NCI-H510A treated with DMSO at 0.1 percent for 48 hours (cell line): ENCODE measurements at regions not wholly inside any gene's neighbourhood (a gene's known extent, or its start where the extent isn't known, plus 50 kb on each side); places are given as distances from the start of the nearest gene placed in this dataset.
"Not testable (repeated sequence)": the region's sequence is repeated elsewhere in the genome, so short reads cannot be mapped to it uniquely, and the experiment has no call there.

Source experiments
- DNase-seq: peaks from one replicate; lab custom pipeline; 2025; lab: John Stamatoyannopoulos, UW

DNA sequence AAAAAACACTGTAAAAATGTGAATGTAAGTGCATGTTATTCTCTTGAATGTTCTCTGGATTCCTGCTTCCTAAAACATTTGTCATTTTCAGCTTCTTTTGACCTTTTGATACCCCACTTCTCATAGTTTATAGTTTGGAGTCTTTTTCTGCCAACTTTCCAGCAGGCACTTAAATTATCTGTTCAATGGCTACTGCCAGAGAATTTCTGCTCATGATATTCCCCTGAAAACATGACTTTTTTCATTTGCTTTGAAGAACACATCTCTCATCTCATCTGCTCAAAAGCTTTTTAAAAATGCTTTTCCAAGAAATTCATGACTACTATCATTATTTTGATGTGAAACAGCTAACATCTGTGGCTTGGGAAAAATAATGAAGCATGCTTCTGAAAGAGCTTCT lies 269.7 kb upstream of the PCDH7 start:
- no peak for DNase-seq

DNA sequence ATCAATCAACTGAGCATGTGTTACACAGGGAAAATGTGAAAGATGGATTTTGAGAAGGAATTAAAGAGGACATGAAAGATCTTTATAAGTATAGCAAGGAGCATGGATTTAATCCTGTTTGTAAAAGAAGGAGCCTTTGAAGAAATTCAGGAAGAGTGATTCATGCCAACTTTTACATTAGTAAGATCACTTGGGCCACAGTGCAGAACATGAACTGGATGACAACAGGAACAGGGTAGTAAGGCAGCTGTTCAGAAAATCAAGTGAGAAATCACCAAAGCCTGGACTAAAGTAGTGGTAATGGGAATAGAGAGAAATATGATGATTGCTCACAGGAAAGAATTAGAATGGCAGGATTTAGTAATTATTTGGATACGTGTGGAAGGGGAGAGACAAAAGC lies 265.7 kb upstream of the PCDH7 start:
- DNase-seq: no peak

DNA sequence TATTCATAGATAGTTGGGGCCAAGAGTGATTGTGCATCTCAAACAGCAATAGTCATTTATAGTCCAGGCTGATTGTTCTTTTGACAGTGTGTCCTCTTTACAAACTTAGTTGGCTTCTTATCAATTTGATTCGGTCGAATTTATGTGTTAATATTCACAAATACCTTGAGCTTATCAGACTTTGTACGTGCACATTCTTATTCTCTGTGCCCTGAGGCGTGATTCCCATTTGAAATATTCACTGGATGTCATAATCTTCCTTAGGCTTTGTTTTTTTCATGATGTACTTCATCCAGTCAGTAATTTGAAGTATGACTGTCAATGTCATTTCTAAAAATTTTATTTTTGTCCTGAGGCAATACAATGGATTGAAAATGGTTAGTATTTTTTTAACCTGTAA lies 263.5 kb upstream of the PCDH7 start:
- DNase-seq: no peak

DNA sequence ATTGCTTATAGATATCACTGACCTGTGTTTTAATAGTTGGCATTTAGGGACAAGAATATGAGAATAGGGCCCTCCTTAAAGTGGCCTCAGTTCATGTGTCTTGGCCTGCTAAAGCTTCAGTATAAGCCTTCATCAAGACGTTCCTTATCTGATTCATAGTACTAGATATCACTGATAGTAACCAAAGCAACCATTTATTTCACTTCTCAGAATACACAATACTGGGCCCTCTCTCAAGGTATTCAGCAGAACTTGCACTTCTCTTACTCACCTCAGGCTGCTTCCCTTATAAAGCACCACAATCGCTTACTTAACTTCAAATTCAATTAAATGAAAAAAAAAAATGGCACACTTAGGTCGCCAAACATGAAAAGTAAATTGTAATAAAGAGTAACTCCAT lies 259.4 kb upstream of the PCDH7 start:
- no peak for DNase-seq

DNA sequence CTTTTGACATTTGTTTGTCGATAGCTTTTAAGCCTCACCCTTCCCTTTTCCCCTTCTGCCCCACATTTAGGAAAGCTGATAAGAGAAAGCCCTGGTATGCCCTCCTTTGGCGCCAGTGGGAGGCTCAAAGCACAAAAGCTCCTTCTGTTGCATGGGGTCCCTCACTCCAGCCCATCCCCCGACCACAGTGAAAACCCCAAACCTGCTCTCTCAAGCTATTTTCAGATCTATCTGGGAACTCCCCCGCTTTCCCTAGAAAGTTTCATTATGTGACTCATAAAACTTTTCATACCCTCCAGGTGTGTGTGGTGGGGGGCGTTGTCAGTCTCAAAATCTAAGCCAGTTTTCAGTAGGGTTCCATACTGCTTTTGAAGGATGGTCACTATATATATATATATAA lies 259.0 kb upstream of the PCDH7 start:
- no peak for DNase-seq

GRCh38 chr4:30462445-30463090 lies 257.6 kb upstream of the PCDH7 start:
- no peak for DNase-seq

GRCh38 chr4:30471861-30472260 lies 248.3 kb upstream of the PCDH7 start:
- DNase-seq: no peak

DNA sequence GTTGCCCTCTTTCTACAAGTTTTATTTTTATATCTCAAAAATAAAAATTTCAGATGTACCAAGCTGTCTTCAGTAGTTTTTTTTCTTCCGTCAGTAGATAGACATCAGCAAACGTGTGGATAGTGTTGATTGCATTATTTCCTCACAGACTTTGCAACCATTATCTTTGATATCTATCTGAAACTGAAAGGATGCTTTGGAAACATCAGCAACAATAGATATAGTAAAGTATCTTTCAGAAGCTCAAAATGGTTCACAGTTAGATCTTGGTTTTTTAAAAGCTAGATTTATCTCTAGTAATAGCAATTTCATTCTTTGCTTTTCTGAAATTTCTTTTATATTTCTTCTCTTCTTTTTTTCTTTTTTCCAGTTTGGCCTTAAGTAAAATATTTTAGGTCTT lies 246.9 kb upstream of the PCDH7 start:
- no peak for DNase-seq

DNA sequence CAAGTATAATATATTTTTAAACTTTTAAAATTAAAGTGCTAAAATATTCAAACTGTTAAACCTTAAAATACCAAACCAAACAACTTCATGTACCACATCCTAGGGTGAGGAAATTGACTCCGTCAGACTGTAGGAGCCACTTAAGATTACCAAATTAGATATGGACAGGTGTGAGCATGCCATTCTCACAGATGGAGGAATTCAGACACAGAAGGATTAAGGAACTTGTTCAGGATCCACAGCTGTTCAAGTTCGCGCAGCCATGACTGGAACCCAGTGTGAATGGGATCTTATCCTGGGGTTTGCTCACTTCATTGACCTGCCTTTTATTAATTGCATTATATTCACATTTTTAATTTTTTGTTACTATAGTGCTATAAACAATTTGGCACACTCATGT lies 224.9 kb upstream of the PCDH7 start:
- no peak for DNase-seq

DNA sequence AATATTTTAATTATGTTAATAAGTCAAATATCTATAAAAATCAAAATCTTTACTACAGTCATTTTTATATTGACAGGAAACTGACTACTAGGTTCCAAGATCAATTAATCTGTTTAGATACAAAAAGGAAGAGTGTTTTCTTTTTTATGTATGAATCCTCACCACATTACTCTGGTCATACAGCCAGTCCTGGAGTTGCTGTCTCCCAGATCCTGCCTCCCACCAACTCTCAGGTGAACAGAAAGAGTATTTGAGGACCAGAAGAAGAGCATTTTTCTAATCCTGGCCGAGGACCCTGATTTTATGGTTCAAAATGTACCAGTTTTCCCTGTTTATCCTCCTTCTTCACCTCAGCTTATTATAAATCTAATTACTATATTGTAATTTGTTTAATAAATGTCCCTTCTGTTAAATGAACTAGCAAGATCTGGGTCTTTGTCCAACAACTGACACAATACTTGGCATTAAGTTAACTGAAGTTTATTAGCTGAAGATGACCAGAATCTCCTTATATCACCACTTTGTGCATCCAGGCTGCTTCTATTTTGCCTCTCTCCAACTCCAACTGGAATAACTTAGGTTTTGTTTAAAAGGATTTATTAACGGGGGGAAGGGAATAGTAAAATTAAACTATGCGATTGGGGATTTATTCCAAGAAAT lies 224.4 kb upstream of the PCDH7 start:
- no peak for DNase-seq

DNA sequence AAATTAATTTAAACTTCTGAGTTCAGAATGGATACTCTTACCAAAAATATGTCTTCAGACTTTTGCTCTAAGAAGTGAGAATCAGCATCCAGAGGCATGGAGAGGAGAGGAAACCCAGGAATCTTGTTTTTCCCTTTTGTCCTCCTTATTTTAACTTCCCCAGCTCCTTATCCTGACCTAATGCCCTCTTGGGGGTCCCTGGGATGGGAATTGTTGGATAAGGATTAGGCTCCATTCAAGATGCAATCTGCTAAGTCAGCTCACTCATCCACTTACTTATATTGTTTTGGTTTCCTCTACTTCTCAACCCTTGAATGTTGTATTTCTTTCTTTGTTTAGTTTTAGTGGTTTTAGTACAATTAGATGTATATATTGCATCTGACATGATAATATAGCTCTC lies 208.4 kb upstream of the PCDH7 start:
- DNase-seq: no peak

DNA sequence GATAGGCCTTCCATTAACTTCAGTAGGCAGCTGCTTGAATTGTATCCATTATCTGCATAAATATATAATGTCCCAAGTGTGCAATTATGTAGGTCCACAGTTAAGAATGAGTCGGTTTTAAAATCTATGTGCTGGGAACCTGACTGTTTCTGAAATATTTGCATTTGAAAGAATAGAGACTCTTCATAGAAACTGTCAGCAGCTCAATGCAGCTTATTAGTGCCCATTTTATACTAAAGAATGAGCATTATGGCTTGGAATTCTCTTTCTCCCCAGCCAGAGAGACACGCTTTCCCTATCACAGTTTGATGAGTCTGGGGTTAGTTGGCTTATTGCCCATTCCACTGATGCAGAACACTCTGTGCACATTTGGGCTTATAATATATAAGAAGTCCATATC lies 202.0 kb upstream of the PCDH7 start:
- DNase-seq: no peak

GRCh38 chr4:30525662-30526315 lies 194.4 kb upstream of the PCDH7 start:
- DNase-seq: no peak

DNA sequence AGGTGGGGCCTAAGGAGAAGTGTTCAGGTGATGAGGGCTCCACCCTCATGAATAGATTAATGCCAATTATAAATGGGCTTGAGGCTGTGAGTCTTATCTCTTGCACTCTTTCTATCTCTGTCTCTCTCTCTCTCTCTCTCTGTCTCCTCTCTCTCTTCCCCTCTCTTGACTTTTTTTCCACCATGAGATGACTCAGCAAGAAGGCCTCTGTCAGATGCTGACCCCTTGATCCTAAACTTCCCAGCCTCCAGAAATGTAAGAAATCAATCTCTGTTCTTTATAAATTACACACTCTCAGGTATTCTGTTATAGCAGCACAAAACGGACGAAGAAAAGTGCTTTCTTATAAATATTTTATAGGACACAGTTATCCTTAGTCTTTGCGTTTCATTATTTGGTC lies 184.9 kb upstream of the PCDH7 start:
- DNase-seq: no peak

- DNase-seq: no peak
These were observed 183.9 kb upstream of the PCDH7 start for GRCh38 chr4:30536231-30536630.

- DNase-seq: no peak
These were observed 182.7 kb upstream of the PCDH7 start for GRCh38 chr4:30537456-30537855.

DNA sequence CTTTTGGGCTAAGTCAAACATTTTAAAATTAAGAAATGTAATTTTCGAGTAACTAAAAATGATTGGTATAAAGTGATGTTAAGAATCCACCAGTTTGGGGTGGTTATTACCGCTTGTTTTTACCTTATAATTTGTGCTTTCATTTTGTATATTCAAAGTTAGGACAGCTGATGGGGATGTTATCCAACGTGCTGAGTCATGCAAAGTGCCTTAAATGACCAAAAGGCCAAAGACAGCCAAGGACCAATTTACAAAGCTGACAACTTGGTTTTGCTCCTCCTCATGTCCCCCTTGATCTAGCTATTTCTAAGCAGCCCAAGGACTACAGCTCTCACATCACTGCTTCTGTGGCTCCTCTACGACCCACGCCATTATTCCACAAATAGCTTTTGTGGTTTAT lies 181.4 kb upstream of the PCDH7 start:
- no peak for DNase-seq

DNA sequence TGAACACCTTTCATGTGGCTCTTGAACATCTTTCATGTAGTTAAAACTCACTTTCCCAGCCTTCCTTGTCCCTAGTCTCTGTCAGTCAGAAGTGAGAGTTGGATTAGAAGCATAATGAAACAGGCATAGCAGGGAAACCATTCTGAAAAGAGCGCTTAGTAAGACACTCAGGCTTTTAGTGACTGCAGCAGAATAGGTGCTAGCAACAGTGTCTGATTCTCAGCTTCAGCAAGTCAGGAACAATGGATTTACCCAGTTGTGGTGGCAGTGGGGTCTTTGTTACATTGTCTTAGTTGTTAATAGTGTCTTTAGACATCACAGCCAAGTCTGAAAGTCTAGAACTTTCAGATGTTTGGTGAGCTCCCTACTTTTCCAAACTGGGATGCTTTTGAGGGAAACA lies 177.1 kb upstream of the PCDH7 start:
- no peak for DNase-seq

DNA sequence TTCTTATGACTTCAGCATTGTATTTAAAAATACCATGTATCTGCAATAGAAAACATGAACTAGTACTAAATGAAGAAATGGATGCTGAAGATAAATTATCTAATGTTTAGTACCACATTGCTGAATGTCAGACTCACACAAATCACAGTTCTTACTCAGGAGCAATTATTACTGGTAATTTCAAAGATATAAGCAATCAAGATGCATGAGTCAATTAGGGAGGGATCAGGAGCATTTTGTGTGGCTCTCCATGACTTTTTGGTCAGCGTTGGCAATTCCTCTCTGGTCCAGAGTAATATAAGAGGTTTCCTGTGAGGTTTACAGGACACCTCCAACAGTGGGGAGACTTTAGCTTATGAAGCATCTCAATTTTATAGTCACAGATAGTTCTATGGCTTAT lies 167.0 kb upstream of the PCDH7 start:
- no peak for DNase-seq

DNA sequence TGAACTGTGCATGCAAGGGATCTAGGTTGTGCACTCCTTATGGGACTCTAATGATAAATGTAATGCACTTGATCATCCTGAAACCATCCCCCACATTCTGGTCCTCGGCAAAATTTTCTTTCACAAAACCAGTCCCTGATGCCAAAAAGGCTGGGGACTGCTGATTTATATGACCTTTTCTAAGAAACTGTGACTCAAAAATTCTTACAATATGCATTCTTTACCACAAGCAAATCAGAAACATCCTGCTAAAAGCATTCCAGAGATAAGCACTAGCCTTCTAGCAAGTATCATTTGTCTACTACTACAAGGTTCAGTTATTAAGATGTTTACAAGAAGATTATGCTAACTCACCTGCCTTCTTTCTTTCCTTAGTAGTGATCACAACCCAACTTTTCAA lies 166.5 kb upstream of the PCDH7 start:
- DNase-seq: no peak

GRCh38 chr4:30555775-30556174 lies 164.4 kb upstream of the PCDH7 start:
- no peak for DNase-seq

DNA sequence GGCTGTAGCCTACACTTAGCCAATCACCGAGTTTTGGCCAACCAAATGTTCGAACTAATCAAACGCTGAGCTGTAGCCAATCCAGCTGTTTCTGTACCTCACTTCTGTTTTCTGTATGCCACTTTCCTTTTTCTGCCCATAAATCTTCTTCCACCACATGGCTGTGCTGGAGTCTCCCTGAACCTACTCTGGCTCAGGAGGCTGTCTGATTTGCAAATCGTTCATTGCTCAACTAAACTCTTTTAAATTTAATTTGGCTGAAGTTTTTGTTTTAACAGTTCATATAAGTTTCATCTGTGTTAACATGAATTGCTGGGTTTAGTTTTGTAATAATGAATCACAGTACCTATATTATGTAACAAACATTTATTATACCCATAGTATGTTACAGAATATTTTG lies 160.7 kb upstream of the PCDH7 start:
- no peak for DNase-seq

- no peak for DNase-seq
These were observed 133.3 kb upstream of the PCDH7 start for GRCh38 chr4:30586850-30587249.

DNA sequence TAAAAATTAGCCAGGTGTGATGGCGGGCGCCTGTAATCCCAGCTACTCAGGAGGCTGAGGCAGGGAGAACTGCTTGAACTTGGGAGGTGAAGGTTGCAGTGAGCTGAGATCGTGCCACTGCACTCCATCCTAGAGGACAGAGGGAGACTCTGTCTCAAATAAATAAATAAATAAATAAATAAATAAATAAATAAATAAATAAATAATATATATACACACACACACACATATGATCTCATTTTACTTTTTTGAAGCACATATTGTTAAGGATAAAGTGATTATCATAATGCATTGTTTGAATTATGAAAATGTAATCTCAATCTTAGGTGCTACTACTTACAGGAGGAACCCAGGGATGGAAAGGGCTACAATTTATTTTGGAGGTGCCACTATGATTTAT lies 130.5 kb upstream of the PCDH7 start:
- not testable (repeated sequence) for DNase-seq
